ENCODE measurements at regions not wholly inside any gene's neighbourhood (a gene's known extent, or its start where the extent isn't known, plus 50 kb on each side); places are given as distances from the start of the nearest gene placed in this dataset.

- ATAC-seq (no peak), DNase-seq (ENCODE audit: low spot score) (no peak)
- ChIA-PET CTCF (no interaction called here), POLR2A (no interaction called here)
- 0 out of 2 replicates have a peak, but pooled peaks cover 12% of the 10 kb centered on the region for H3K36me3 Mint-ChIP-seq
- peaks cover 26% of the 10 kb centered on the region for H3K4me1 Mint-ChIP-seq
- no peak overlapping the region for H3K27ac Mint-ChIP-seq
- no peaks in the 10 kb centered on the region for H3K27me3 Mint-ChIP-seq (ENCODE audit: low read depth)
- TF ChIP-seq, protein P1, sequence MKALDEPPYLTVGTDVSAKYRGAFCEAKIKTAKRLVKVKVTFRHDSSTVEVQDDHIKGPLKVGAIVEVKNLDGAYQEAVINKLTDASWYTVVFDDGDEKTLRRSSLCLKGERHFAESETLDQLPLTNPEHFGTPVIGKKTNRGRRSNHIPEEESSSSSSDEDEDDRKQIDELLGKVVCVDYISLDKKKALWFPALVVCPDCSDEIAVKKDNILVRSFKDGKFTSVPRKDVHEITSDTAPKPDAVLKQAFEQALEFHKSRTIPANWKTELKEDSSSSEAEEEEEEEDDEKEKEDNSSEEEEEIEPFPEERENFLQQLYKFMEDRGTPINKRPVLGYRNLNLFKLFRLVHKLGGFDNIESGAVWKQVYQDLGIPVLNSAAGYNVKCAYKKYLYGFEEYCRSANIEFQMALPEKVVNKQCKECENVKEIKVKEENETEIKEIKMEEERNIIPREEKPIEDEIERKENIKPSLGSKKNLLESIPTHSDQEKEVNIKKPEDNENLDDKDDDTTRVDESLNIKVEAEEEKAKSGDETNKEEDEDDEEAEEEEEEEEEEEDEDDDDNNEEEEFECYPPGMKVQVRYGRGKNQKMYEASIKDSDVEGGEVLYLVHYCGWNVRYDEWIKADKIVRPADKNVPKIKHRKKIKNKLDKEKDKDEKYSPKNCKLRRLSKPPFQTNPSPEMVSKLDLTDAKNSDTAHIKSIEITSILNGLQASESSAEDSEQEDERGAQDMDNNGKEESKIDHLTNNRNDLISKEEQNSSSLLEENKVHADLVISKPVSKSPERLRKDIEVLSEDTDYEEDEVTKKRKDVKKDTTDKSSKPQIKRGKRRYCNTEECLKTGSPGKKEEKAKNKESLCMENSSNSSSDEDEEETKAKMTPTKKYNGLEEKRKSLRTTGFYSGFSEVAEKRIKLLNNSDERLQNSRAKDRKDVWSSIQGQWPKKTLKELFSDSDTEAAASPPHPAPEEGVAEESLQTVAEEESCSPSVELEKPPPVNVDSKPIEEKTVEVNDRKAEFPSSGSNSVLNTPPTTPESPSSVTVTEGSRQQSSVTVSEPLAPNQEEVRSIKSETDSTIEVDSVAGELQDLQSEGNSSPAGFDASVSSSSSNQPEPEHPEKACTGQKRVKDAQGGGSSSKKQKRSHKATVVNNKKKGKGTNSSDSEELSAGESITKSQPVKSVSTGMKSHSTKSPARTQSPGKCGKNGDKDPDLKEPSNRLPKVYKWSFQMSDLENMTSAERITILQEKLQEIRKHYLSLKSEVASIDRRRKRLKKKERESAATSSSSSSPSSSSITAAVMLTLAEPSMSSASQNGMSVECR (CRISPR knock-in tag; IDR thresholded peaks at IDR 0.05; ENCODE audit: borderline replicate concordance) = no peak
- TF ChIP-seq HMGA2 (CRISPR knock-in tag; IDR thresholded peaks at IDR 0.05) (no peak), MLX (CRISPR knock-in tag; IDR thresholded peaks at IDR 0.05) (no peak), PRRX2 (CRISPR knock-in tag; IDR thresholded peaks at IDR 0.05) (no peak), CREM (CRISPR knock-in tag; IDR thresholded peaks at IDR 0.05) (no peak), ERG (CRISPR knock-in tag; IDR thresholded peaks at IDR 0.05) (no peak), ZBTB21 (CRISPR knock-in tag; IDR thresholded peaks at IDR 0.05; ENCODE audit: borderline replicate concordance) (no peak), MXD4 (CRISPR knock-in tag; IDR thresholded peaks at IDR 0.05; ENCODE audit: borderline replicate concordance) (no peak), MYBL2 (CRISPR knock-in tag; IDR thresholded peaks at IDR 0.05) (no peak), ZNF317 (CRISPR knock-in tag; IDR thresholded peaks at IDR 0.05; ENCODE audit: borderline replicate concordance, low read depth) (no peak), ZNF138 (CRISPR knock-in tag; conservative IDR thresholded peaks at IDR 0.05) (no peak), EMX1 (CRISPR knock-in tag; IDR thresholded peaks at IDR 0.05) (no peak), ZNF423 (CRISPR knock-in tag; IDR thresholded peaks at IDR 0.05) (no peak)
- TF ChIP-seq, protein P2, sequence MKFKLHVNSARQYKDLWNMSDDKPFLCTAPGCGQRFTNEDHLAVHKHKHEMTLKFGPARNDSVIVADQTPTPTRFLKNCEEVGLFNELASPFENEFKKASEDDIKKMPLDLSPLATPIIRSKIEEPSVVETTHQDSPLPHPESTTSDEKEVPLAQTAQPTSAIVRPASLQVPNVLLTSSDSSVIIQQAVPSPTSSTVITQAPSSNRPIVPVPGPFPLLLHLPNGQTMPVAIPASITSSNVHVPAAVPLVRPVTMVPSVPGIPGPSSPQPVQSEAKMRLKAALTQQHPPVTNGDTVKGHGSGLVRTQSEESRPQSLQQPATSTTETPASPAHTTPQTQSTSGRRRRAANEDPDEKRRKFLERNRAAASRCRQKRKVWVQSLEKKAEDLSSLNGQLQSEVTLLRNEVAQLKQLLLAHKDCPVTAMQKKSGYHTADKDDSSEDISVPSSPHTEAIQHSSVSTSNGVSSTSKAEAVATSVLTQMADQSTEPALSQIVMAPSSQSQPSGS (CRISPR knock-in tag; IDR thresholded peaks at IDR 0.05; ENCODE audit: borderline replicate concordance, low read depth) = no peak
- TF ChIP-seq, protein P3, sequence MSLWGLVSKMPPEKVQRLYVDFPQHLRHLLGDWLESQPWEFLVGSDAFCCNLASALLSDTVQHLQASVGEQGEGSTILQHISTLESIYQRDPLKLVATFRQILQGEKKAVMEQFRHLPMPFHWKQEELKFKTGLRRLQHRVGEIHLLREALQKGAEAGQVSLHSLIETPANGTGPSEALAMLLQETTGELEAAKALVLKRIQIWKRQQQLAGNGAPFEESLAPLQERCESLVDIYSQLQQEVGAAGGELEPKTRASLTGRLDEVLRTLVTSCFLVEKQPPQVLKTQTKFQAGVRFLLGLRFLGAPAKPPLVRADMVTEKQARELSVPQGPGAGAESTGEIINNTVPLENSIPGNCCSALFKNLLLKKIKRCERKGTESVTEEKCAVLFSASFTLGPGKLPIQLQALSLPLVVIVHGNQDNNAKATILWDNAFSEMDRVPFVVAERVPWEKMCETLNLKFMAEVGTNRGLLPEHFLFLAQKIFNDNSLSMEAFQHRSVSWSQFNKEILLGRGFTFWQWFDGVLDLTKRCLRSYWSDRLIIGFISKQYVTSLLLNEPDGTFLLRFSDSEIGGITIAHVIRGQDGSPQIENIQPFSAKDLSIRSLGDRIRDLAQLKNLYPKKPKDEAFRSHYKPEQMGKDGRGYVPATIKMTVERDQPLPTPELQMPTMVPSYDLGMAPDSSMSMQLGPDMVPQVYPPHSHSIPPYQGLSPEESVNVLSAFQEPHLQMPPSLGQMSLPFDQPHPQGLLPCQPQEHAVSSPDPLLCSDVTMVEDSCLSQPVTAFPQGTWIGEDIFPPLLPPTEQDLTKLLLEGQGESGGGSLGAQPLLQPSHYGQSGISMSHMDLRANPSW (CRISPR knock-in tag; conservative IDR thresholded peaks at IDR 0.05; ENCODE audit: low read depth) = no peak
- no peaks in the 10 kb centered on the region for H3K9me3 Mint-ChIP-seq
- no peak overlapping the region for H3K4me3 Mint-ChIP-seq
Observed at GRCh38 chr3:42037318-42037945, 53.7 kb upstream of the TRAK1 start.

- DNase-seq (ENCODE audit: low spot score) (no peak), ATAC-seq (no peak)
- H3K4me1 Mint-ChIP-seq = peaks cover 34% of the 10 kb centered on the region
- ChIA-PET CTCF (no interaction called here), POLR2A (no interaction called here)
- H3K4me3 Mint-ChIP-seq = no peak overlapping the region
- 0 out of 2 replicates have a peak, but pooled peaks cover 12% of the 10 kb centered on the region for H3K36me3 Mint-ChIP-seq
- peak overlapping the region; percentile 91 for H3K27ac Mint-ChIP-seq
- no peaks in the 10 kb centered on the region for H3K27me3 Mint-ChIP-seq (ENCODE audit: low read depth)
- no peaks in the 10 kb centered on the region for H3K9me3 Mint-ChIP-seq
- TF ChIP-seq MLX (CRISPR knock-in tag; IDR thresholded peaks at IDR 0.05) = no peak
- TF ChIP-seq, protein P4, sequence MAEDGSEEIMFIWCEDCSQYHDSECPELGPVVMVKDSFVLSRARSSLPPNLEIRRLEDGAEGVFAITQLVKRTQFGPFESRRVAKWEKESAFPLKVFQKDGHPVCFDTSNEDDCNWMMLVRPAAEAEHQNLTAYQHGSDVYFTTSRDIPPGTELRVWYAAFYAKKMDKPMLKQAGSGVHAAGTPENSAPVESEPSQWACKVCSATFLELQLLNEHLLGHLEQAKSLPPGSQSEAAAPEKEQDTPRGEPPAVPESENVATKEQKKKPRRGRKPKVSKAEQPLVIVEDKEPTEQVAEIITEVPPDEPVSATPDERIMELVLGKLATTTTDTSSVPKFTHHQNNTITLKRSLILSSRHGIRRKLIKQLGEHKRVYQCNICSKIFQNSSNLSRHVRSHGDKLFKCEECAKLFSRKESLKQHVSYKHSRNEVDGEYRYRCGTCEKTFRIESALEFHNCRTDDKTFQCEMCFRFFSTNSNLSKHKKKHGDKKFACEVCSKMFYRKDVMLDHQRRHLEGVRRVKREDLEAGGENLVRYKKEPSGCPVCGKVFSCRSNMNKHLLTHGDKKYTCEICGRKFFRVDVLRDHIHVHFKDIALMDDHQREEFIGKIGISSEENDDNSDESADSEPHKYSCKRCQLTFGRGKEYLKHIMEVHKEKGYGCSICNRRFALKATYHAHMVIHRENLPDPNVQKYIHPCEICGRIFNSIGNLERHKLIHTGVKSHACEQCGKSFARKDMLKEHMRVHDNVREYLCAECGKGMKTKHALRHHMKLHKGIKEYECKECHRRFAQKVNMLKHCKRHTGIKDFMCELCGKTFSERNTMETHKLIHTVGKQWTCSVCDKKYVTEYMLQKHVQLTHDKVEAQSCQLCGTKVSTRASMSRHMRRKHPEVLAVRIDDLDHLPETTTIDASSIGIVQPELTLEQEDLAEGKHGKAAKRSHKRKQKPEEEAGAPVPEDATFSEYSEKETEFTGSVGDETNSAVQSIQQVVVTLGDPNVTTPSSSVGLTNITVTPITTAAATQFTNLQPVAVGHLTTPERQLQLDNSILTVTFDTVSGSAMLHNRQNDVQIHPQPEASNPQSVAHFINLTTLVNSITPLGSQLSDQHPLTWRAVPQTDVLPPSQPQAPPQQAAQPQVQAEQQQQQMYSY (CRISPR knock-in tag; IDR thresholded peaks at IDR 0.05) = no peak
- TF ChIP-seq IRF1 (CRISPR knock-in tag; IDR thresholded peaks at IDR 0.05) = no peak
Observed at GRCh38 chr3:42036483-42036823, 54.7 kb upstream of the TRAK1 start.
